ENCODE measurements at regions not wholly inside any gene's neighbourhood (a gene's known extent, or its start where the extent isn't known, plus 50 kb on each side); places are given as distances from the start of the nearest gene placed in this dataset.

DNA sequence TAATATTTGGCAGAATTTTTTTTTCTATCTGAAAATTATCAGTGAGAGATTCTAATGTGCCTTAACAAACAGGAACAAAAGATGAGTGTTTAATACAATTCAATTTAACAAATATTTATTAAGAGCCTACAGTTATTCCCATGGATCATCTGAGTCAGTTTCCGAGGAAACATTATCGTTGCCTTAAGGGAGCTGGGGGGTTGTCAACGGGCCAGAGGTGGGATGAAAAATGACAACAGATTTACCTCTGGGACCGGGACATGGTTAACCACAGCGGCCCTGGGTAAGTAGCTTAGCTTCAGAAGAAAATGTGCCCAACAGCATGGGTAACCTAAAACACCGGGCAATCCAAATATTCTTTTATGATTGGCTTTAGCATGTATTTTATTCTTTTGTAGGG lies 113.6 kb downstream of the DAD1 start (continued):
- TF ChIP-seq NFYB (IDR thresholded peaks at IDR 0.05; ENCODE audit: insufficient read depth, low read depth, low read length) = no peak
- TF ChIP-seq, protein P1, sequence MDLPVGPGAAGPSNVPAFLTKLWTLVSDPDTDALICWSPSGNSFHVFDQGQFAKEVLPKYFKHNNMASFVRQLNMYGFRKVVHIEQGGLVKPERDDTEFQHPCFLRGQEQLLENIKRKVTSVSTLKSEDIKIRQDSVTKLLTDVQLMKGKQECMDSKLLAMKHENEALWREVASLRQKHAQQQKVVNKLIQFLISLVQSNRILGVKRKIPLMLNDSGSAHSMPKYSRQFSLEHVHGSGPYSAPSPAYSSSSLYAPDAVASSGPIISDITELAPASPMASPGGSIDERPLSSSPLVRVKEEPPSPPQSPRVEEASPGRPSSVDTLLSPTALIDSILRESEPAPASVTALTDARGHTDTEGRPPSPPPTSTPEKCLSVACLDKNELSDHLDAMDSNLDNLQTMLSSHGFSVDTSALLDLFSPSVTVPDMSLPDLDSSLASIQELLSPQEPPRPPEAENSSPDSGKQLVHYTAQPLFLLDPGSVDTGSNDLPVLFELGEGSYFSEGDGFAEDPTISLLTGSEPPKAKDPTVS (IDR thresholded peaks at IDR 0.05; ENCODE audit: low read depth, low read length) = no peak
- TF ChIP-seq LARP7 (IDR thresholded peaks at IDR 0.05) = no peak
- TF ChIP-seq ZBTB4 (CRISPR knock-in tag; IDR thresholded peaks at IDR 0.05) = no peak
- no peak for TF ChIP-seq TBL1XR1 (IDR thresholded peaks at IDR 0.05; ENCODE audit: low read depth, low read length)
- TF ChIP-seq POLR2AphosphoS5 (IDR thresholded peaks at IDR 0.05; ENCODE audit: low read length) = no peak
- no peak for TF ChIP-seq RELB (IDR thresholded peaks at IDR 0.05; ENCODE audit: low read depth)
- TF ChIP-seq, protein P2, sequence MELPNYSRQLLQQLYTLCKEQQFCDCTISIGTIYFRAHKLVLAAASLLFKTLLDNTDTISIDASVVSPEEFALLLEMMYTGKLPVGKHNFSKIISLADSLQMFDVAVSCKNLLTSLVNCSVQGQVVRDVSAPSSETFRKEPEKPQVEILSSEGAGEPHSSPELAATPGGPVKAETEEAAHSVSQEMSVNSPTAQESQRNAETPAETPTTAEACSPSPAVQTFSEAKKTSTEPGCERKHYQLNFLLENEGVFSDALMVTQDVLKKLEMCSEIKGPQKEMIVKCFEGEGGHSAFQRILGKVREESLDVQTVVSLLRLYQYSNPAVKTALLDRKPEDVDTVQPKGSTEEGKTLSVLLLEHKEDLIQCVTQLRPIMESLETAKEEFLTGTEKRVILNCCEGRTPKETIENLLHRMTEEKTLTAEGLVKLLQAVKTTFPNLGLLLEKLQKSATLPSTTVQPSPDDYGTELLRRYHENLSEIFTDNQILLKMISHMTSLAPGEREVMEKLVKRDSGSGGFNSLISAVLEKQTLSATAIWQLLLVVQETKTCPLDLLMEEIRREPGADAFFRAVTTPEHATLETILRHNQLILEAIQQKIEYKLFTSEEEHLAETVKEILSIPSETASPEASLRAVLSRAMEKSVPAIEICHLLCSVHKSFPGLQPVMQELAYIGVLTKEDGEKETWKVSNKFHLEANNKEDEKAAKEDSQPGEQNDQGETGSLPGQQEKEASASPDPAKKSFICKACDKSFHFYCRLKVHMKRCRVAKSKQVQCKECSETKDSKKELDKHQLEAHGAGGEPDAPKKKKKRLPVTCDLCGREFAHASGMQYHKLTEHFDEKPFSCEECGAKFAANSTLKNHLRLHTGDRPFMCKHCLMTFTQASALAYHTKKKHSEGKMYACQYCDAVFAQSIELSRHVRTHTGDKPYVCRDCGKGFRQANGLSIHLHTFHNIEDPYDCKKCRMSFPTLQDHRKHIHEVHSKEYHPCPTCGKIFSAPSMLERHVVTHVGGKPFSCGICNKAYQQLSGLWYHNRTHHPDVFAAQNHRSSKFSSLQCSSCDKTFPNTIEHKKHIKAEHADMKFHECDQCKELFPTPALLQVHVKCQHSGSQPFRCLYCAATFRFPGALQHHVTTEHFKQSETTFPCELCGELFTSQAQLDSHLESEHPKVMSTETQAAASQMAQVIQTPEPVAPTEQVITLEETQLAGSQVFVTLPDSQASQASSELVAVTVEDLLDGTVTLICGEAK (IDR thresholded peaks at IDR 0.05; ENCODE audit: borderline replicate concordance) = no peak
- TF ChIP-seq SRF (IDR thresholded peaks at IDR 0.05; ENCODE audit: low read depth in 2 of 2, low read length in 2 of 2) = no peak
- TF ChIP-seq SIX5 (IDR thresholded peaks at IDR 0.05; ENCODE audit: low read depth, low read length, severe bottlenecking) = no peak
- TF ChIP-seq NRF1 (conservative IDR thresholded peaks at IDR 0.05; ENCODE audit: low read depth, low read length) = no peak
- TF ChIP-seq TCF7 (IDR thresholded peaks at IDR 0.05; ENCODE audit: borderline replicate concordance) = no peak
